ENCODE measurements at regions not wholly inside any gene's neighbourhood (a gene's known extent, or its start where the extent isn't known, plus 50 kb on each side); places are given as distances from the start of the nearest gene placed in this dataset.

DNA sequence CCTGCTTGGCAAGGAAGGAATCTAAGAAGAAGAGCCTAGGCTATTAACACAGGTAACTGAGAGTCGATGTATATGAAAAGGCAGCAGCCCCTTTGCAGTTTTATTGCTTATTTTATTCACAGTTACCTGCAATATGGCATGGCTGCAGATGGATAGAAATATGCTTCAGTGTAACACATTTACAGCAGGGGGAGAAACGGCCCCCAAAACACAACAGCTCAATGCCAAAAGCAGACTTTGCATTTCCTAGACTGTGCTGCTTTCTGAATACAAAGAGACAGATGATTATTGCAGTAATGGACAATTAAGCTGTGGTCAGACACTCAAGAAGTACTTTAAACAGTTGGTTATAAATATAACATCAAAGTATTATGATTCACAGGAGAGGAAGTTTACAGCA lies 108.0 kb upstream of the CDH13 start:
- TF ChIP-seq, protein P1, sequence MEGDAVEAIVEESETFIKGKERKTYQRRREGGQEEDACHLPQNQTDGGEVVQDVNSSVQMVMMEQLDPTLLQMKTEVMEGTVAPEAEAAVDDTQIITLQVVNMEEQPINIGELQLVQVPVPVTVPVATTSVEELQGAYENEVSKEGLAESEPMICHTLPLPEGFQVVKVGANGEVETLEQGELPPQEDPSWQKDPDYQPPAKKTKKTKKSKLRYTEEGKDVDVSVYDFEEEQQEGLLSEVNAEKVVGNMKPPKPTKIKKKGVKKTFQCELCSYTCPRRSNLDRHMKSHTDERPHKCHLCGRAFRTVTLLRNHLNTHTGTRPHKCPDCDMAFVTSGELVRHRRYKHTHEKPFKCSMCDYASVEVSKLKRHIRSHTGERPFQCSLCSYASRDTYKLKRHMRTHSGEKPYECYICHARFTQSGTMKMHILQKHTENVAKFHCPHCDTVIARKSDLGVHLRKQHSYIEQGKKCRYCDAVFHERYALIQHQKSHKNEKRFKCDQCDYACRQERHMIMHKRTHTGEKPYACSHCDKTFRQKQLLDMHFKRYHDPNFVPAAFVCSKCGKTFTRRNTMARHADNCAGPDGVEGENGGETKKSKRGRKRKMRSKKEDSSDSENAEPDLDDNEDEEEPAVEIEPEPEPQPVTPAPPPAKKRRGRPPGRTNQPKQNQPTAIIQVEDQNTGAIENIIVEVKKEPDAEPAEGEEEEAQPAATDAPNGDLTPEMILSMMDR (conservative IDR thresholded peaks at IDR 0.05): no peak
- no peak overlapping the region for H3K27ac ChIP-seq

DNA sequence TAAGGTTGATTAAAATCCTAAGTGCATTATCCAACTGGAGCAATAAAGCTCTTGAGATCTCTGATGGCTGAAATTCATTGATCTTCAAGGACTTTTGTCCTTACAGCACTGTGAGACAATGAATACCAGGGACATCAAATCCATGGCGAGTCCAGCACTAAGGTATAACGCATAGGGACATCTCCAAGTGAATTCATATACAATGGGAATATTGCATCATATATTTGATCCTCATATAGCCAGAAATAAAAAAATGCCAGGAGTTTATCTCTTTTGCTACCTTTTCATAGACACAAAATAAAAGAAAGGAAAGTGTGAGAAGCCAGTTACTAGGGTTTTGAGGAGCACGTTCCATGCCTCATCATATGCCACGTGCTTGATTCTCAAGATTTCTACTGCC lies 112.5 kb upstream of the CDH13 start:
- TF ChIP-seq, protein P1 (conservative IDR thresholded peaks at IDR 0.05): no peak

DNA sequence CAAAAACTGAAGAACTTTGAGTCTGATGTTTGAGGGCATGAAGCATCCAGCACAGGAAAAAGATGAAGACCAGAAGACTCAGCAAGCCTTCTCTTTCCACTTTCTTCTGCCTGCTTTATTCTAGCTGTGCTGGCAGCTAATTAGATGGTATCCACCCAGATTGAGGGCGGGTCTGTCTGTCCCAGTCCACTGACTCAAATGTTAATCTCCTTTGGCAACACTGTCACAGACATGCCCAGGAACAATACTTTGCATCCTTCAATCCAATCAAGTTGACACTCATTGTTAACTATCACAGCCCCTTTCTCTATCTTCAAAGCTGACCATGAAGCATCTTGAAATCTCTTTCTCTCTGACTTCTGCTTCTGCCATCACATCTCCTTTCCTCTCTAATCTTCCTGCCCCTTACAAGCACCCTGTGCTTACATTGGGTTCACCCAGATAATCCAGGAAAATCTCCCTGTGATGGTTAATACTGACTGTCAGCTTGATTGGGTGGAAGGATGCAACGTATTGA lies 115.9 kb upstream of the CDH13 start:
- TF ChIP-seq, protein P1 (conservative IDR thresholded peaks at IDR 0.05): no peak
- H3K27ac ChIP-seq: no peak overlapping the region

More for the DNA sequence above, 112.5 kb upstream of the CDH13 start:
- no peak overlapping the region for H3K27ac ChIP-seq

DNA sequence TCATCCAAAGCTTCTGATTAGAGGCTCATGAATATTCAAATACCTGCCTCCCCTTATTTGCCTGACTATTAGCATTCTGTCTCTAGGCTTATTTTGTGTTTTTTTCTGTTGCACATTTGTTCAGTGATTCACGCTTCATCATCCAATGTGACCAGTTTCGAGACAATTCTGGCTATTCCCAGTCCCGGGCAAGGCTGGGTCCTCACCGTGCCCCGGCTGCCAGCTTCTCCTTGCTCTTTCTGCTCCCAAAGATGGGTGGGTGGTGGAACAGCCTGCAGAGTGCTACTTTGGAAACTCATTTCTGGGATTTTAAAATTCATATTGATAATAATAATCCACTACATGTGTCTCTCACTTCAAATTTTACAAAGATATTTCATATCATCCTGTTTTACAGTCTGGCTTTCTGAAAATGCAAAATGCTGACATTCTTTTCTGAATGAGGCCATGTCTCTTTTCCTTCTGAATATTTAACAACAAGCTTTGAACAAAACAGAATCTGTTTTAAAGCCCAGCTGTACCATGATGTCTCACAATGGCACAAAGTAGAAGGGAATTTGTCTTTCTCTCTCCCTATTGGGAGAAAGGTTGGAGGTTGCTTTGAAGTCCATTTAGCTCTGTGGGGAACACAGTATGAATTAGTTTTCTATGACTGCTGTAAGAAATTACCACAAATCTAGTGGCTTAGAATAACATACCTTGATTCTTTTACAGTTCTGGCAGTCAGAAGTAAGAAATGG lies 116.9 kb upstream of the CDH13 start:
- TF ChIP-seq, protein P1 (conservative IDR thresholded peaks at IDR 0.05): no peak
- no peak overlapping the region for H3K27ac ChIP-seq

DNA sequence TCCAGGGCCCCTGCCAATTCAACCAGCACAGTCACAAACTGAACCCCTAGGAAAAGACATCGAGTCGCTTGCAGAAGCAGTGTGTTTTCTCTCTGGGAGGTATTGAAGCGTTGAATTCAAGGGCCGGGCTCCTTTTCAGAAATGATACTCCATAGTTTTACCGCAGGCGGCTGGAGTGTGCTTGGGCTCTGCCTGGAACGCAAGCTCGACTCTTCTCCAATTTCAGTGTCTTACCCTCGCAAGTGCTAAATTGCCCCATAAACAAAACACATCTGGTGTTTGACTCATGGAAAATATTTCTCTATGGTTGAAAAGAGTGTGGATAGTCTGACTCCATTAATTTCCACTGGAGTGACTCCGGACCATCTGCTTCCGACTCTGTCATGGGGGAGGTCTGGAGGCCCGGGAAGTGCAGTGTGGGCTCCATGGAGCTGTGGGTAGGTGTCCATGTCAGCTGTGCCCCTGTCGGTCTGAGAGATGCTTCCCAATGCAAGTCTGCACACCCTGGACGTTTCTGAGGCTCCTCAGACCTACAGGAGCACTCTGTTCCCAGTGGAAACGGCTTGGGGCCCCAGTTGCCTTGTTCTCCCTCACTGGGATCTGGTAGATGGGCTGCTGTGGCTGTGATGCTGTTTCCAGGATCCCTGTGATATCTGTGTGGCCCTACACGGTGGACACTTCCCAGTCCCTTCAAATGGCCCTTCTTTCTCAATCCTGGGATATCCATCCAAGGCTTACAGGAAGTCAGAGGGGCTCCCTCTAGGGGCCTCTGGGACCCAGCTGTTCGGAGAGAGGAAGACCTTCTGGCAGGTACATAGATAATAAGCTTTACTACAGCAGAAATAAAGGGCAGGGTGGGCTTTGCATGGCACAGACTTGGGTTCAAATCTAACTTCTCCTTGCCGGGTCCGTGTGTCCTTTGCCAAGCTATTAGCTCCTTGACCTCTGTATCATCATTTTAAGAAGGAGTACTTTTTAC lies 119.8 kb upstream of the CDH13 start:
- TF ChIP-seq, protein P1 (conservative IDR thresholded peaks at IDR 0.05): no peak
- no peak overlapping the region for H3K27ac ChIP-seq

DNA sequence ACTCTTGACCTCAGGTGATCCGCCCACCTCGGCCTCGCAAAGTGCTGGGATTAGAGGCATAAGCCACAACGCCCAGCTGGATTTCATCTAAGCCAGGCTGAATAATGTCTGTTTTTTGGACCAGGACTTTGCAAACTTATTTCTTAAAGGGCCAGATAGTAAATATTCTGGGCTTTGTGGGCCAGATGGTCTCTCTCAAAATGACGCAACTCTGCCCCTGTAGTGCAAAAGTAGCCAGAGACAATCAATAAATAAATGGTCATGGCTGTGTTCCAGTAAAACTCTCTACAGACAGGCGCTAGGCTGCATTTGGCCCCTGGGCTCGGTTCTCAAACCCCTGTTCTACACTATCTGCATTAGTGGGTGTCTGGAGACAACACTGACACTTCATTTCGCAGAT lies 121.9 kb upstream of the CDH13 start:
- H3K27ac ChIP-seq: no peak overlapping the region
- TF ChIP-seq, protein P1 (conservative IDR thresholded peaks at IDR 0.05): no peak

DNA sequence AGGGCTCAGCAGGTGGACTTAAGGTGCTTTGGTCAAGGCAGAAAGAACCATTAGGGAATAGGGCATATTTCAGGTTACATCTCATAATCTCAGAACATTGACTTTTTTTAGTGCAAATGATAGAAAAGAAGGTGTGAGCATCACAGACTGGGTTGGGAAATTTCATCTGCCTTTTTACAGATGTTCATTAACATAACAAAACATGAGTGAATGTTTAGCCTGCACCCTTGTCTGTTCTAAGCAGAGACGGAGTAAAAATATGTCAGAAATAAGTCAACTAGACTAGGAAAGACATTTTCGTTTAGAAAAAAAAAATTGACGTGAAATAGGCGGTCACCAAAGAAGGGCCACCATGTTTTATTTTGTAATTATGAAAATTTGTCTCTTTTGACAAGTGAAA lies 127.5 kb upstream of the CDH13 start:
- TF ChIP-seq, protein P1 (conservative IDR thresholded peaks at IDR 0.05): no peak
- no peak overlapping the region for H3K27ac ChIP-seq
